ENCODE measurements at regions not wholly inside any gene's neighbourhood (a gene's known extent, or its start where the extent isn't known, plus 50 kb on each side); places are given as distances from the start of the nearest gene placed in this dataset.

DNA sequence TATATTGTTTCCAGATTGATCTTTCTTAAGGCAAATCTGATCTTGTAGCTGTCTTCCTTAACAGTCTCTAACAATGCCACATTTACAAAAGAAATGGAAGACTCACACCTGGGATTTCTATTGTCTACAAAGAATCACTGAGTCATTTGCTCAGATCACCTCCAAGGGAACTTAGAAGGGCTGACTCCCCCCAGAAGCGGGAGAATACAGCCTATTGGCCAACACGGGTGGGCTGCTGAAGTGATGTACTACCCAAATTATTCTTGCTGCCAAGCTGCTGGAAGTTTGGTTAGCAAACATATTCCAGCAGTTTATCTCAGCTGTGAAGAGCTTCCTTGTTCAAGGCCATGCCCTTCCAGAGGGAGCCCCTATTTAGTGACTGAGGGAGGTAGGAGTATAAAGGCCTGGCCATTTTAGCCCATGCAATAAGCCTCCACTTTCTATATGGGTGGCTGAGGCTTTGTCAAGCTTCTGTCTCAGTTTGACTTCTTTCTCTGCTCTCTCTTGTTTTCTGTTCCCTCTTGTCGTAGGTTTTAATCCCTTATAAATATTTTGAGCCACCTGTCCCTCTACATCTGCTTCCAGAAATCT lies 379.4 kb downstream of the PRR16 start:
- no peak for TF ChIP-seq POLR2A (IDR thresholded peaks at IDR 0.05; ENCODE audit: low read depth, low read length)
- TF ChIP-seq, protein P1, sequence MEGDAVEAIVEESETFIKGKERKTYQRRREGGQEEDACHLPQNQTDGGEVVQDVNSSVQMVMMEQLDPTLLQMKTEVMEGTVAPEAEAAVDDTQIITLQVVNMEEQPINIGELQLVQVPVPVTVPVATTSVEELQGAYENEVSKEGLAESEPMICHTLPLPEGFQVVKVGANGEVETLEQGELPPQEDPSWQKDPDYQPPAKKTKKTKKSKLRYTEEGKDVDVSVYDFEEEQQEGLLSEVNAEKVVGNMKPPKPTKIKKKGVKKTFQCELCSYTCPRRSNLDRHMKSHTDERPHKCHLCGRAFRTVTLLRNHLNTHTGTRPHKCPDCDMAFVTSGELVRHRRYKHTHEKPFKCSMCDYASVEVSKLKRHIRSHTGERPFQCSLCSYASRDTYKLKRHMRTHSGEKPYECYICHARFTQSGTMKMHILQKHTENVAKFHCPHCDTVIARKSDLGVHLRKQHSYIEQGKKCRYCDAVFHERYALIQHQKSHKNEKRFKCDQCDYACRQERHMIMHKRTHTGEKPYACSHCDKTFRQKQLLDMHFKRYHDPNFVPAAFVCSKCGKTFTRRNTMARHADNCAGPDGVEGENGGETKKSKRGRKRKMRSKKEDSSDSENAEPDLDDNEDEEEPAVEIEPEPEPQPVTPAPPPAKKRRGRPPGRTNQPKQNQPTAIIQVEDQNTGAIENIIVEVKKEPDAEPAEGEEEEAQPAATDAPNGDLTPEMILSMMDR (conservative IDR thresholded peaks at IDR 0.05; ENCODE audit: low read depth, low read length): no peak
- TF ChIP-seq MXI1 (IDR thresholded peaks at IDR 0.05; ENCODE audit: borderline replicate concordance, low read depth, low read length): no peak
- TF ChIP-seq BHLHE40 (IDR thresholded peaks at IDR 0.05; ENCODE audit: low read depth, low read length): no peak
- TF ChIP-seq SMC3 (IDR thresholded peaks at IDR 0.05; ENCODE audit: low read depth, low read length): no peak
- TF ChIP-seq, protein P2, sequence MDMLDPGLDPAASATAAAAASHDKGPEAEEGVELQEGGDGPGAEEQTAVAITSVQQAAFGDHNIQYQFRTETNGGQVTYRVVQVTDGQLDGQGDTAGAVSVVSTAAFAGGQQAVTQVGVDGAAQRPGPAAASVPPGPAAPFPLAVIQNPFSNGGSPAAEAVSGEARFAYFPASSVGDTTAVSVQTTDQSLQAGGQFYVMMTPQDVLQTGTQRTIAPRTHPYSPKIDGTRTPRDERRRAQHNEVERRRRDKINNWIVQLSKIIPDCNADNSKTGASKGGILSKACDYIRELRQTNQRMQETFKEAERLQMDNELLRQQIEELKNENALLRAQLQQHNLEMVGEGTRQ (IDR thresholded peaks at IDR 0.05; ENCODE audit: low read depth, low read length): no peak
- no peak for TF ChIP-seq RAD21 (IDR thresholded peaks at IDR 0.05; ENCODE audit: low read length)

All from IMR-90 (cell line).